B cell (primary cell): ENCODE measurements at regions not wholly inside any gene's neighbourhood (a gene's known extent, or its start where the extent isn't known, plus 50 kb on each side); places are given as distances from the start of the nearest gene placed in this dataset.

Experiments
- ATAC-seq: fragments of 200-7000 bp; cut with Tn5 transposase; one replicate; pipeline ENCODE4 v1.10.0; 2021; ENCODE audit warnings: low read depth, mild to moderate bottlenecking, moderate number of reproducible peaks, moderate library complexity
- CTCF ChIA-PET: fragments of 350-600 bp; sonication (Branson Sonifier 250); formaldehyde crosslinking; loops from one replicate; lab custom pipeline; 2021; ENCODE audit warnings: antibody characterized with exemption, inconsistent platforms; lab: Charles Lee
- POLR2A ChIA-PET: fragments of 350-600 bp; sonication (Branson Sonifier 250); formaldehyde crosslinking; loops from one replicate; lab custom pipeline; 2021; ENCODE audit warnings: antibody characterized with exemption; lab: Charles Lee
- DNase-seq: peaks from one replicate; pipeline ENCODE4 v3.0.0; 2013
- H2AFZ ChIP-seq: 2 replicates; pipeline ENCODE4 v1.6.1; 2012; ENCODE audit warnings: mild to moderate bottlenecking, low read depth, low read length; ENCODE audit not compliant: insufficient read depth, poor library complexity, severe bottlenecking
- H3K27ac ChIP-seq, 2 donors: 1 replicate in 1 of 2; 2 replicates in 1 of 2; pipeline ENCODE4 v1.5.1; 2012 to 2013; ENCODE audit warnings: low read length in 2 of 2, mild to moderate bottlenecking in 2 of 2, moderate library complexity in 1 of 2
- H3K27me3 ChIP-seq, 4 experiments: fragments of 200-600 bp in 1 of 4; sonication (generic) in 1 of 4; replicated peaks in 1 of 4; 1 replicate in 2 of 4; 2 replicates in 2 of 4; pipeline versions ENCODE4 v1.6.1 to v1.7.0; 2013 to 2016; ENCODE audit warnings: low read length in 3 of 4, mild to moderate bottlenecking in 2 of 4, mixed read lengths in 1 of 4, moderate library complexity in 1 of 4; ENCODE audit not compliant: insufficient read depth in 4 of 4, control insufficient read depth in 3 of 4; ENCODE audit errors: control extremely low read depth in 1 of 4
- H3K36me3 ChIP-seq, 2 experiments: replicated peaks in 1 of 2; 1 replicate in 1 of 2; 2 replicates in 1 of 2; pipeline versions ENCODE4 v1.6.1 to v1.7.1; 2013; ENCODE audit warnings: low read length in 1 of 2; ENCODE audit not compliant: insufficient read depth in 2 of 2, control insufficient read depth in 1 of 2; ENCODE audit errors: control extremely low read depth in 1 of 2, extremely low read depth in 1 of 2
- H3K4me1 ChIP-seq, 2 donors: fragments of 200-600 bp in 1 of 2; sonication (generic) in 1 of 2; 1 replicate in 1 of 2; 2 replicates in 1 of 2; pipeline versions ENCODE4 v1.5.1 to v1.6.1; 2013 to 2017; ENCODE audit warnings: low read length in 2 of 2; ENCODE audit not compliant: control insufficient read depth in 2 of 2, insufficient read depth in 2 of 2
- H3K4me2 ChIP-seq: replicated peaks from 2 replicates; pipeline ENCODE3; 2012; ENCODE audit warnings: mild to moderate bottlenecking, low read depth, low read length; ENCODE audit not compliant: poor library complexity, severe bottlenecking
- H3K4me3 ChIP-seq, 5 experiments: fragments of 200-600 bp in 1 of 5; sonication (generic) in 1 of 5; 1 replicate in 3 of 5; 2 replicates in 2 of 5; pipeline versions ENCODE4 v1.5.1 to v1.7.0; 2011 to 2016; ENCODE audit warnings: low read length in 4 of 5, mild to moderate bottlenecking in 4 of 5, low read depth in 2 of 5, control low read depth in 1 of 5, moderate library complexity in 1 of 5; ENCODE audit not compliant: insufficient read depth in 1 of 5; ENCODE audit errors: control extremely low read depth in 1 of 5, extremely low read depth in 1 of 5
- H3K79me2 ChIP-seq: fragments of 200-600 bp; sonication (generic); one replicate; pipeline ENCODE4 v1.6.0; 2016; ENCODE audit warnings: low read length; ENCODE audit not compliant: control insufficient read depth, insufficient read depth
- H3K9ac ChIP-seq: fragments of 200-600 bp; sonication (generic); 2 replicates; pipeline ENCODE4 v1.6.1; 2017; ENCODE audit warnings: mild to moderate bottlenecking, low read length, moderate library complexity
- H3K9me3 ChIP-seq, 3 donors: one replicate each; pipeline versions ENCODE4 v1.6.1 to v1.7.1; 2013; ENCODE audit warnings: low read length in 2 of 3; ENCODE audit not compliant: control insufficient read depth in 2 of 3, insufficient read depth in 1 of 3; ENCODE audit errors: control extremely low read depth in 1 of 3
- H4K20me1 ChIP-seq: 2 replicates; pipeline ENCODE4 v1.6.0; 2012; ENCODE audit warnings: mild to moderate bottlenecking, low read length; ENCODE audit not compliant: insufficient read depth, control insufficient read depth, poor library complexity, severe bottlenecking
- H3K27ac Mint-ChIP-seq: one replicate; pipeline ENCODE4 v1.8.0; 2021; ENCODE audit warnings: mixed read lengths
- H3K27me3 Mint-ChIP-seq: one replicate; pipeline ENCODE4 v1.8.0; 2021; ENCODE audit warnings: mixed read lengths
- H3K4me1 Mint-ChIP-seq: one replicate; pipeline ENCODE4 v1.8.0; 2021; ENCODE audit warnings: mixed read lengths
- H3K4me3 Mint-ChIP-seq: one replicate; pipeline ENCODE4 v1.8.0; 2021; ENCODE audit warnings: mixed read lengths
- H3K9me3 Mint-ChIP-seq: one replicate; pipeline ENCODE4 v1.8.0; 2022; ENCODE audit warnings: mixed read lengths; ENCODE audit not compliant: insufficient read depth
- CTCF ChIP-seq: fragments of 200-600 bp; IDR thresholded peaks from one replicate; pipeline ENCODE4 v1.8.0; 2022; ENCODE audit warnings: antibody characterized with exemption, mild to moderate bottlenecking
- EZH2 ChIP-seq: IDR thresholded peaks from 2 replicates; pipeline ENCODE4 v1.6.1; 2012; ENCODE audit warnings: borderline replicate concordance, low read depth, mild to moderate bottlenecking, moderate library complexity, low read length; ENCODE audit not compliant: insufficient read depth, poor library complexity, severe bottlenecking
- WGBS: methylation state at CpG from one replicate; pipeline ENCODE4 v1.1.5; 2013; ENCODE audit warnings: missing lambda C conversion rate; ENCODE audit not compliant: insufficient coverage; 5-methylcytosine and 5-hydroxymethylcytosine counted together
- intact Hi-C: fragments of 100-400 bp; cut with micrococcal nuclease; formaldehyde crosslinking; loops from one replicate; pipeline ENCODE4 v1.10.0; 2022

GRCh38 chr4:164438321-164438720 lies 315.6 kb upstream of the SMIM31 start:
- no peak overlapping the region for H2AFZ ChIP-seq
- H4K20me1 ChIP-seq = no peaks in the 10 kb centered on the region
- no peak overlapping the region for H3K27ac Mint-ChIP-seq
- no peaks in the 10 kb centered on the region for H3K79me2 ChIP-seq
- no peak overlapping the region for H3K4me3 Mint-ChIP-seq
- WGBS = no CpG with 5 or more reads among the region's 3 CpGs
- no peaks in the 10 kb centered on the region for H3K4me1 Mint-ChIP-seq
- H3K4me2 ChIP-seq = no peak overlapping the region
- H3K9ac ChIP-seq = no peak overlapping the region
- POLR2A ChIA-PET = no interaction called here
- no peak for DNase-seq
- H3K9me3 Mint-ChIP-seq = no peaks in the 10 kb centered on the region
- TF ChIP-seq EZH2 = no peak
- no peak for TF ChIP-seq CTCF
- no peaks in the 10 kb centered on the region for H3K36me3 ChIP-seq
- H3K4me1 ChIP-seq = no peaks in the 10 kb centered on the region
- H3K4me3 ChIP-seq = no peak overlapping the region
- H3K27me3 Mint-ChIP-seq = no peaks in the 10 kb centered on the region
- no peaks in the 10 kb centered on the region for H3K9me3 ChIP-seq
- ATAC-seq = no peak
- CTCF ChIA-PET = no interaction called here
- H3K27ac ChIP-seq = no peak overlapping the region
- intact Hi-C loops = no loop called here
- H3K27me3 ChIP-seq = no peaks in the 10 kb centered on the region

- no peaks in the 10 kb centered on the region for H3K9me3 Mint-ChIP-seq
- H3K27me3 ChIP-seq = no peaks in the 10 kb centered on the region
- intact Hi-C loops = no loop called here
- no peak overlapping the region for H3K9ac ChIP-seq
- no peaks in the 10 kb centered on the region for H3K4me1 ChIP-seq
- no peaks in the 10 kb centered on the region for H3K9me3 ChIP-seq
- no peaks in the 10 kb centered on the region for H3K79me2 ChIP-seq
- no peaks in the 10 kb centered on the region for H3K4me1 Mint-ChIP-seq
- H4K20me1 ChIP-seq = no peaks in the 10 kb centered on the region
- no peak overlapping the region for H3K4me3 Mint-ChIP-seq
- no peak overlapping the region for H3K27ac Mint-ChIP-seq
- POLR2A ChIA-PET = no interaction called here
- H3K27me3 Mint-ChIP-seq = no peaks in the 10 kb centered on the region
- H3K27ac ChIP-seq = no peak overlapping the region
- no peaks in the 10 kb centered on the region for H3K36me3 ChIP-seq
- no peak overlapping the region for H3K4me2 ChIP-seq
- DNase-seq = no peak
- H2AFZ ChIP-seq = no peak overlapping the region
- TF ChIP-seq EZH2 (no peak), CTCF (no peak)
- WGBS = 65% methylated on average over 3 of the region's 4 CpGs
- no peak for ATAC-seq
- H3K4me3 ChIP-seq = no peak overlapping the region
- CTCF ChIA-PET = no interaction called here
Measured at GRCh38 chr4:164439037-164439436, 314.9 kb upstream of the SMIM31 start.
